SK-N-SH treated with all-trans-retinoic acid at 6 μM for 48 hours (cell line): ENCODE measurements at regions not wholly inside any gene's neighbourhood (a gene's known extent, or its start where the extent isn't known, plus 50 kb on each side); places are given as distances from the start of the nearest gene placed in this dataset.

Source experiments
- CREB5 ChIP-seq: fragments of 250-450 bp; sonication (Bioruptor Pico); IDR thresholded peaks from 2 replicates; pipeline ENCODE4 v1.5.1; 2020; ENCODE audit warnings: low read depth, mild to moderate bottlenecking, moderate library complexity
- POU6F1 ChIP-seq: fragments of 250-450 bp; sonication (Bioruptor Pico); IDR thresholded peaks from 2 replicates; pipeline ENCODE4 v1.8.0; 2021; ENCODE audit warnings: low read depth, mild to moderate bottlenecking, moderate library complexity, borderline replicate concordance
- RARB ChIP-seq: fragments of 250-450 bp; sonication (Bioruptor Pico); IDR thresholded peaks from 2 replicates; pipeline ENCODE4 v1.8.0; 2021; ENCODE audit warnings: mild to moderate bottlenecking, moderate library complexity
- TOX ChIP-seq: fragments of 250-450 bp; sonication (Bioruptor Pico); IDR thresholded peaks from 2 replicates; pipeline ENCODE4 v1.8.0; 2021; ENCODE audit warnings: mild to moderate bottlenecking, moderate library complexity, borderline replicate concordance
- ZFP30 ChIP-seq: fragments of 450-650 bp; formaldehyde crosslinking; IDR thresholded peaks from 2 replicates; pipeline ENCODE4 v1.5.0; 2022; ENCODE audit warnings: mild to moderate bottlenecking, moderate library complexity
- ZNF8 ChIP-seq: fragments of 450-650 bp; formaldehyde crosslinking; IDR thresholded peaks from 2 replicates; pipeline ENCODE4 v1.5.0; 2020; ENCODE audit warnings: mild to moderate bottlenecking, moderate library complexity

GRCh38 chr2:177317857-177318256 lies 53.3 kb upstream of the NFE2L2 start:
- no peak for TF ChIP-seq ZFP30
- TF ChIP-seq CREB5 = no peak
- no peak for TF ChIP-seq TOX (CRISPR knock-in tag)
- TF ChIP-seq ZNF8 (CRISPR knock-in tag) = no peak
- TF ChIP-seq RARB (CRISPR knock-in tag) = no peak
- TF ChIP-seq POU6F1 = no peak
